ENCODE measurements at regions not wholly inside any gene's neighbourhood (a gene's known extent, or its start where the extent isn't known, plus 50 kb on each side); places are given as distances from the start of the nearest gene placed in this dataset.
A peak's percentile ranks its signal among the peaks of the same experiment; 100 is the strongest.

DNA sequence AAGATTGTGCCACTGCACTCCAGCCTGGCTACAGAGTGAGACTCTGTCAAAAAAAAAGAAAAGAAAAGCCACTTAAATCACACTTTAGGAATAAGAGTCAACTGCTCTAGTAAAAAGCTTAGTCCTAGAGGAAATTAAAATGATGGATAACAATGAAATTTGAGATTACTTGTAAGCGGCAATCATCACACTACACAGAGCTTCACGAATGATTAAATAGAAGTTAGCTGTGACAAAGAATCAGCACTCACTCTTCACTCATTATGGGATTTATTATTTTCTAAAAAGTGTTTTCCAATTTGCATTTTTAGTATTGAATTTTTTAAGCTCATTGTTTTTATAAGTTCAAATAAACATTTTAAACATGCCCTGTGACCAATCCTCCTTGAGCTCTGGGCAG, 718.0 kb downstream of the UTRN start:
- DNase-seq: no peak

DNA sequence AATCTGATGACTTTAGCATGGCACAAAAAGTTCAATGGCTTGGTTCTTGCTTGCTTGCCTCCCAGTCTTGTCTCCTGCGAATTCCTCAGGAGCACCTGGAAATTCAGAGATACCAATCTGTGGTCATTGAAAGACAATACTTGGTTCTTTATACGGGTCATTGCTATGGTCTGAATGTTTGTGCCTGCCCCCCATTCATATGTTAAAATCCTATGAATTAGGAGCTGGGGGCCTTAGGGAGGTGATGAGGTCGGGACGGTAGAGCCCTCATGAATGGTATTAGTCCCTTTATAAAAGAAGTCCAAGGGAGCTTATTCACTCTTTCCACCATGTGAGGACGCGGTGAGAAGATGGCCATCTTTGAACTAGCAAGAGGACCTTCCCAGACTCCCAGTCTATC, 721.8 kb downstream of the UTRN start:
- no peak for DNase-seq

DNA sequence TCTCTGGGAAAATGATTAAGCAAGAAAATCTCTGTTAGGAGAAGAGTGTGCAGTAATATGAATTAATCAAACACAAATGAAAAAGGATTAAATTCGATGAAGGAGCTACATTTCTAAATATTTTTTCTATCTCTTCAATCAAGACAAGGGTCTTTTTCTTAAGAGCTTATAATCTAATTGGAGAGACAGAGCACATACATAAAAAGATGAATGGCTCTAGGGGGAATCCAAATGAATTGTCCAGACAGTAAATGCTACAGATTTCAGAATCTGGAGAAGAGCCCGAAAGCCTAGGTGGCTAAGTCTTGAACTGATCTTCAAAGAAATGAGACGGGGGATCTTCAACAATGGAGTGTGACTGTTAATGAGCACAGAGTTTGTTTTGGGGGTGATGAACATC, 723.6 kb downstream of the UTRN start:
- DNase-seq: no peak

DNA sequence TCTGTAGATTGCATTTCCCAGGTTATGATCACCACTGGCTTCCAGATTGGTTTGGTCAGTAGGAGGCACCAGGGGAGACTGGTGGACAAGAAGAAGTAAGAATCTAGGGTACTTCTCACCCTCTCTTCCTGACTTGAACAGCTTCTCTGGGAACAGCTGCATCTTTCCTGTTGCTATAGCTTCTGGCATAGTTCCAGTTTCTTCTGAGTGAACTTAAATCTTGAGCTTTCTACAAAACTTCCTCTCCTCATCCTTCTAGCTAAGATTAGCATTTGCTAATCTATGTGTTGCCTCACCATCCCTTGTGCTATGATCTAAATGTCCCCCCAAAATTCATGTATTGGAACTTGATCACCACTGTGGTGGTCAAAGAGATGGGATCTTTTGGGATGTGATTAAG, 724.6 kb downstream of the UTRN start:
- no peak for DNase-seq

DNA sequence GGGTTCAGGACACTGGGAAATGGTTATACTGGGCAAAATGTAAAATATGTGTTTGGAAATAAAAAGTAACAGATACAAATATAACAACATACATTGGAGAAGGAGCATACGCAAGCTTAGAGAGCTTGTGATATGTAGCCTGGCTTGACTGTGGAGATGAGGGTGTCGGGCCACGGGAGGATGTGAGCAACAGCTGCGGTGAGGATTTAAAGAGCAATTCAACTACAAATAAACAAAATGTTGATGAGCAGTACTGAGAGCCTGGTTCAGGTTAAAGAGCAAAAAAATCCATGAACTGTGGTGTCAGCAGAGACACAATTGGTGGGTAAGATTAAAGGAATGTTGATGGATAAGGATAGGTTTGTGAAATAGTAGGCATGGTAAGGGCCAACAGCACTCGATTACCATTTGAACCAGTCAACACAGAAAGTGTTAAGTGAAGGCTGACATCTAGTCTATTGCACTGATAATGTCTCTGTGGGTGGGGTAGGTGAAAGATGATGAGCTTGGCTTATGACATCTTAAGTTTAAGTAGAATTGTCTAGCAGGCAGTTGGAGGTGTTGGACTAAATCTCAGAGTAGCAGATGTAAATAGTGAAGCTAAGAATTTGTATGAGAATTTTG, 723.2 kb downstream of the EPM2A start:
- DNase-seq: no peak

DNA sequence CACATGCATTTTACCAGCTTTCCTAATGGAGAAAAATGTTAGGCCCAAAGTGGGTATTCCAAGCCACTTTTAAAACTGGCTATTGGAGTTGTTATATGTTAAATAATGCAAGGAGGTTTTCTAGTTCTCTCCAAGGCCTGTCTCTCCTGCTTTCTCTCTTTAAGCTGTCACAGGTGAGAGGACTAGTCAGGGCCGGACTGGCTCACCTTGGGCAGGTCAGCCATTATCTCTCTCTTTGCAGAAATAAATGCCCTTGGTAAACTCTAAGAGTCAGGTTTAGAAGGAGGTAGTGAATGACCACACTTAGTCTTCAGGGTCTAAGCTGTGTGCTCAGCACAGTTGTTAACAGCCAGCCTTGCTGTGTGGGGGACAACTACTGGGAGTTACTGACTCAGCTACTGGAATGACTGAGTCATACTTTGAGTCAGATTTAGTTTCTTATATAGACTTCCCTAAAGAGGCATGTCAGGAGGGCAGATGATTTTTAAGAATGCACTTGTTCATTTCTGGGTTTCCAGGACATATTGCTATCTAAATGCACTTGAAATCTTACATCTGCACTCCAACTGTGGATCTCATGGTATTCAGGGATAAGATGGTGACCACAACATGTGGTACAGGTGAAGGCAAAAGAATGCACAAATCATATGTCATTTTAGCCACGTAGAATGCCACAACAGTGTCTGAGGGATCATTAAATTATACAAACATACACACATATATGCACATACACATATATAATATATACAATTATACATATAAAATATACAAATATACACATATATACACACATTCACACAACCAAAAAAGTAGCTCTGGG, 719.4 kb downstream of the EPM2A start:
- DNase-seq: no peak

DNA sequence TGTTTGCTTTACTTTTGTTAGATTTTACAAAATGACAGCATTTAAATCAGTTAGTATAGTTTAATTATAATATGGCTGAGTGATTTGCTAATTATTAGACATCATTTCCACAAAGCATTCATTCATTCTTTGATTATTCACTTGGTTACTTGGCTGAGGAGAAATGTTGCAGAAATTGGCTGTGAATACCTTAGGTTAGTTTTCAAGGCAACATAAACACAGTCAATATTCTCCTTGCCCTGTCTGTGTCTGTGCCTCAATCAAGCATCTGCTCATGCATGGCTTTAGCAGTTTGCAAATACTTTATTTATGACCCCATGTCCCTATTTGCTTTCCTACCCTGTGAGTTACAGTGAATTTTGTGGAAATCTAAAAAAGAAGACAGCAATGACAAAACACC, 718.3 kb downstream of the EPM2A start:
- DNase-seq: no peak

DNA sequence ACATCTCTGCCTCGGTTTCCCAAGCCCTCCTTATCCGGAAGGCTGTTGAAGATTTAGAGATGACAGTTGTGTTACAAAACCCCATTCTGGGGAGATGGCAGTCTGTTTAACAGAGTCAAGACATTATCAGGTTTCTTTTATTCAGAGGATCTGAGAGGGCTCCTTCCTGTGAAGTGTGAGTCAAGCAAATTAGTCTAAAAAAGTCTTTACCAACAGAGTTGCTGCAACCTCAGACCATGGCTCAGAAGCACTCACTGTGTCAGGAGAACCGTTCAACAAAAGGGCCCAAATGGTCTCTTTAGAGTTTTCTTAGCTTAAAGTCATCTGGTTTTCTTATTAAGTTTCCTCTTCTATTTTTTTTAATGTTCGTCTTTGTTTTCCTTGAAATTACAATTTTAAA, 717.8 kb downstream of the EPM2A start:
- DNase-seq: no peak

DNA sequence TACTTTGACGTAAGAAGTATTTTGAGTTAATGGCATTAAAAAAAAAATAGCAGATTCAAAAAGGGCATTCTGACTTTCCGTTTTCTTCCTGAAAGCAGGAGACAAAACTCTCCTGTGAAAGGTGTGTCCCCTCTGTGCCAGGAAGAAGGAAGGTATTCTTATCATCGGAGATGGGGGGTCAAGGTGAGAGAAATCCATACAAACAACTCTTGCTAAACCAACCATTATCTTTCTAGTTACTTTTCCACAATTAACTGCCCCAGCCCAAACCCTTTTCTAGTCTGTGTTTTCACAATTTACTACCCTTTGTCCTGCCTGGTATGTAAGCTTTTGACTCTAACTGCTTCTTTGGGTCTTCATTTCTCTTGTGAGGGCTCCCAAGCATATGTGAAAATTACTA, 717.3 kb downstream of the EPM2A start:
- DNase-seq: no peak

DNA sequence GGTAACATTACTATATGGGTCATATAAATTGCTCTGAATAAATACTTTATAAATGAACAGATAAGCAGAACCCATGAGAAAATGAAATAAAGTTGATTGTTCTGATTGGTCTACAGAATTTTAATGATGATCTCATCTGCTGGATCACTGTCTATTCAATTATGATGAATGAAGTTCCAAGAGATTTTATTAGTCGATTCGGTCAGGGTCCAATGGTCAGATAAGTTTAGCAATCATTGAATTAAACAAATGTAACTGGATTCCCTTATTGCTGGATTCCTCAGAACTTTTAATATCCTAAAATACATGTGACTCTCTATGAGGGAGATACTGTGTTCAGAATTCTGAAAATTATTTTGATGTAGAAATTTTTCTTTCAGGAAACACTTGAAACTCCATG, 715.2 kb downstream of the EPM2A start:
- DNase-seq: no peak

DNA sequence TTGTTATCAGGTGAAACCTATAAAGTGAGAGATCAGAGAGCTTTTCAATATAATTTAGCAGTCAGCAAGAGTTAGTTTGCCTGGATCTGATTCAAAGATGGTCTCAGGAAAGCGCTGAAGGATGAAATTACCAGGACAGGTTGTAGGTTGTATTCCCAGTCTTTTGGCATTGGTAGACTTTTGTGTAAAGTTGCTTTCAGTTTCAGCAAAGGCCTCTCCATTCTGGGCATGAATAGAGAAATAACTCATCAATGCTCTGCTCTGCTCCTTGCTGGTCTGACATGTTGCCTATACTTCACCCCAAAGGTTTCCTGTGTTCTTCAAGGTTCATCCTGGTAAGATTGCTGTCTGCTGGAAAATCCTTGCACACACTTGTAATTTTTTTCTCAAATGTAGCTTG, 714.8 kb downstream of the EPM2A start:
- DNase-seq: no peak

DNA sequence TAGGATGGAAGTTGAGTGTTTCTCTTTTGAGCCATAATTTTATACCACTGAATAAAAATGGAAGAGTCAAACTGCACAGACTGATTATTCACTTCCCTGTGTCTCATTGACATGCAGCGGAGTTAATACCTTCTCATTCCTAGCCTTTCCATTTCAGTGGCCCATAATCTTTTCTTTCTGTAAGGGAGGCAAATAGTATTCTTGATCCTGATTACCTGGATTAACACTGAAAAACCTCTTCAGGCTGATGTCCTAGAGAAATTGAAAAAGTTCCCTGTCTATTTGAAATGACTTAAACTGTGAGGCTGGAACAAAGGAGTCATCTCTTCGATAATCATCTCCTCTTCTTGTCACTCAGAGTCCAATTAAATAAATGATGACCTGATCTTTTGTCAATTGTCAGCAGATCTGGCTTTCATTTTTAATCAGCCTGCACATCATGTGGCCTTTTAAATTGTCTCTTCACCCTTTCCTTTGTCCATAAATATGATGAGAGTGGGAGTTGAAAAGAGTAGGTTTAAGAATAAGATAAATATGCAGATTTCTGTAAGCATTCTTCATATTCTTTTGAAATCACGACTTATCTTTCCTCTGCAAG, 713.0 kb downstream of the EPM2A start:
- DNase-seq: no peak

DNA sequence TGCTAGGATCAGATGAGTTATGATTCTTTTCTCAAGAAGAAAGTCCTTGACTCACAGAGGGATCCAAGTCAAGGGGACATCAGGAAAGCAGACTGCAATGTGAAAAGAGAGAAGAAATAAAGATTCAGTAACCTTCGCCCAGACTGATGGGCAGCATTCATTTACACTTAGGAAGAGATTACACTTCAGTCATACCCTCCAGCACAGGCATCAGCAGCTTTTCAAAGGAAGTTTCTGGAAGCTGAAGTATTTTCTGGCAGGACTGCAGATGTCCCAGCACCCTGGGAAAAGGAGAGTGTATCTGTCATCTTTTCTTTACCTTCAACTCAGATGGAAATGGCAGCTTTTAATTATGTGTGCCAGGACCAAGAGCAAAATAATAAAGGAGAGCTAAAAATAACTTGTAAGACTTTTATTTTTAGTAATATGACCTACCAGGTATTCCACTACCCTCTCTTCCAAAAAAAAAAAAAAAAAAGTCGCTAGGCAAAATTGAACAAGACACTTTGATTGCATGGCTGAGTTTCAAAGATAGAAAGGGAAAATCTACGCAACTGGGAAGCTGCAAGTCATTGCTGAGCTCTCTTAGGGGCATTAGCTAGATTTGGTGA, 712.1 kb downstream of the EPM2A start:
- no peak for DNase-seq

DNA sequence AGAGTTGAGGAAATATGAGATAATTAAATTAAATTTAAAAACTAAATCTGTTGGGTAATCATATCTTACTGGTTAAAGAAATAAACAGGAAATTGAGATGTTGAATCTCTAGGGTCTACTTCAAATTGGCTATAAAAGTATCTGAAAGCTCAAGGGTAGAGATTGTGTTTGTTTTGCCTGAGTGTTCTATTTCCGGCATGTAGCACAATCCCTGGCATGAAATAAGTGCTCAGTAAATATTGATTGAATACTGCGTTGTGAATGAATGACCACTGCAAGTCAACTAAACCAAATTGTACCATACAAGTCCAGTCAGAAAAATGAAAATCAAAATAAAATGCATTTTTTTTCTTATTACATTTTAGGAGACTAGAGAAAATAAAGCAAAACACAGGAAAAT, 709.8 kb downstream of the EPM2A start:
- no peak for DNase-seq

DNA sequence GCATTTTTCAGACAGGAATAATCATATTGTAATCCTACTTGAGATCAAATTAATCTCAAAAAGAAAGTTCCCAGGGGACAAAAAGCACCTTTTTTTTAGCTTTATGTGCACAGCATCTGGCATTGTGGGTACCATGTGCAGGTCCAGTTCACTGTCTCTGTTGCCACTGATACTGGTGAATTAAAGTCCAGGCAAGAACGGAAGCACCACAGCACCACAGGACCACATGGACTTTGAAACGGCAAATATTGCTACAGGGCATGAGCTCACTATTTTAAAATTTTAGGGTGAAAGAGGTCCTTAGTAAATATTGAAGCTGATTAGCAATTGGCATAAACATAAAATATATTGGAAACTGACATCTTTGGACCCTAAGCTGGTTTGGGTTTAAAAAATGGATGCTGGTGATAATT, 709.0 kb downstream of the EPM2A start:
- DNase-seq: no peak

DNA sequence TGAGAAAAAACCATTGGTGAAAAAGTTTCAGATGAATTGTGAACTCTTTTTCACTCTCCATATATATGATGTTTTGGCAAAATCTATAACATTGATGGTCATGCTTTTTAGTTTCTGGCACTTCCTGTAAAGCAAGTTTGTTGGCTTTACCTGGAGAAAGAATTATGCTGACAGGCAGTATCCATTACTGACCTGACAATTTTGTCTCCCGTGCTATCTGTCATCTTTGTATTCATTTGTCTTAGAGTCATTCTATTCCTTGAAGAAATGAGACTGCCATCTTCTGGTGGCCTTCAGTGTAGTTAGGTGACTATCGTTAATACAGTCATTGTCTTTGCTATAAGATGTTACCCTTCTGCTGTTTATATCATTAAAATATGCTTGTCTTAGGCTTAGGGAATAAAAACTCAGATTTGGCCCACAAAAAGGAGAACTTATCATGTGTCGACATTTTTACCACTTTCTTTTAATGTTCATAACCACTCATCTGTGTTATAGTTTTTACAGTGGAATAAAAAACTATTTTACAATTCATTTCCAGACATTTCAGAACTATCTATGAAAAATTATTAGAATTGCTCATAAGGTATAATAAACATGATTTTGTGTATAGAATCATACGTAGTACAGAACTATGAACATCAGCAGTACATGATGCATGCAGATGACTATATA, 707.0 kb downstream of the EPM2A start:
- DNase-seq: peak; percentile 18

DNA sequence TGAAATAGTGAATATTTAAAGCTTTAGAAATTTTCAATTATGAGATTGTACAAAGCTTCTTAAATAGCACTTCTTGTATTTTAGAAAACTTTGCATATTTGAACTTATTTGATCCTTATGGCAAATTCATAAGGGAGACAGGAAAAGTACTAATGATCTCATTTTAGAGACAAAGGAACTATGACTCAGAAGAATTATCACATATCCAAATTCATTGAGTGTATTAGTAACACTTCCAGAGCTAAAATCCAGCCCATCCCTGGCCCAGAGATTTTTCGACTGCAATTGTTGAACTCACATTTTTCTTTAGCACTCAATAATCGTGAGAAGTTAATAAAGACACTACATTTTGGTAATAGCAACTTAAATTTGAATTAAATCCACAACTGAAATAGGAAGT, 704.3 kb downstream of the EPM2A start:
- no peak for DNase-seq

DNA sequence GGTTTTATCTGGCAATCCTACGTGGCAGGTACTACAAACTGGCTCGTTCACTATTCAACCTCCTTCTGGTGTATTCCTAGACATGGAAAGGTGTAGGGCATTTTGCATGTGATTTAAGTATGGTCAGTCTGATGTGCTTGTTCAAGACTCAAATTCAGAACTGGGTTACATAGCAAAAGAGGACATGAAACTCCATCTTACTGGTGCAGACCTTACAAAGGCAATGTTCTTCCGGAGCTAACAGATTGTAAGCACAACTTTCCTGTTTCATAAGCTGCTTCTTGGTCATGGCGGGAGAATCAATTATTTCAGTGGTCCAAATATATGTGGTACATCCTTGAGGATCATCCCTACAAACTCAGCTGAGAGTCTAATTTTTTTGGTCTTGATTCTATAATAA, 703.4 kb downstream of the EPM2A start:
- no peak for DNase-seq

DNA sequence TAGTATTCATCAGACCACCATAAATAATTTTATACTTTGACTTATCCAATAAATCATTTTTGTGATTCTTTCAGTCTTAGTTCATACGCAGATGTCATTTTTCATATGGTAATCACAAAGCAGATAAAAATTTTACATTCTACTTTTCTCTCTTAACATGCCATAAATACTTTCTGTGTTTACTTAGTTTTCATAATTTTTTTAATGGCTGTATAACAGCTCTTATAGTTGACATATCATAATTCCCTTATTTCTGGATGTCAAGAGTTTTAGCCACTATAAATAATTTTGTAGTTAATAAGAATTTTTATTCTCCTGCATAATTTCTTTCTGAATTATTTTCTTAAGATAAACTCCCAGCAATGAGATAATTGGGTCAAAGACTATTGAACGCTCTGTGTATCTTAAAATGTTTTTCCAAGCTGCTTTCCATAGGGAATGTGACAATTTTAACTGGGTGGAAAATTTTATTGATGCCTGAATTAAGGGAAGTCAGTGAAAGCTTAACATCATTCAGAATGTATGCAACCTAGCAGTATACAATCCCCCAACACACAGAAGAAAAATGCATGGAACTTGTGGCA, 702.7 kb downstream of the EPM2A start:
- DNase-seq: no peak

DNA sequence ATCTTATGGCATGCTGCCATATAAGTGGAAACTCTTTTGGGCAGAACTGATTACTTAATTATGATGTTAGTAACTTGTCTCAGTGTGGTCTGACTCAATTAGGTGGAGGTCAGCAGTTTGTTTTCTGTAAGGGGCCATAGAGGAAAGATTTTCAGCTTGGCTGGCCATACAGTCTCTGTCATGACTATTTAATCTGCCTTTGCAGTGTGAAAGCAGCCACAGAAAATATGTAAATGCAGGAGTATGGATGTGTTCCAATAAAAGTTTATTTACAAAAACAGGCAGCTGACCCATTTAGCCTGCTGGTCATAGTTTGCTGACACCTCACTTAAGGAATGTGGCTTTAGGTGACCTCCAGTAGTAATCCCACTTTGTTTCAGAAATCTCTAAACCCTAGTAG, 700.7 kb downstream of the EPM2A start:
- no peak for DNase-seq

DNA sequence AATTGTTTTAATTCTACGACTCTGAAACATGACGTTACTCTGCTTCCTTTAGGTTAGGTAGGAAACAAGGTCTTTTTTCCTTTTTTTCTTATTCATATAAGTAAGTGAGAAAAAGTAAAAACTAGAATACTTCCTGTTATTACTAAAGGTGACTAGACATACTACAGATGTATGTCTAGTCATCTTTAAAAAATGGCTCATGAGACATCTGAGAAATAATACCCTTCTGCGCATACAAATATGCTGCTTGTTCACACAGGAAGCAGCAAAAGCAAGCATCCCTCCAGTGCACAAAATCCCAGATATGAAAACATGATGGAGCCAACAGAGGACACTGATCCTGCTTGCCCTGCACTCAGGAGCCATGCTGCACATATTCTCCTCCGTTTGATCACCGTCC, 699.1 kb downstream of the EPM2A start:
- DNase-seq: no peak

DNA sequence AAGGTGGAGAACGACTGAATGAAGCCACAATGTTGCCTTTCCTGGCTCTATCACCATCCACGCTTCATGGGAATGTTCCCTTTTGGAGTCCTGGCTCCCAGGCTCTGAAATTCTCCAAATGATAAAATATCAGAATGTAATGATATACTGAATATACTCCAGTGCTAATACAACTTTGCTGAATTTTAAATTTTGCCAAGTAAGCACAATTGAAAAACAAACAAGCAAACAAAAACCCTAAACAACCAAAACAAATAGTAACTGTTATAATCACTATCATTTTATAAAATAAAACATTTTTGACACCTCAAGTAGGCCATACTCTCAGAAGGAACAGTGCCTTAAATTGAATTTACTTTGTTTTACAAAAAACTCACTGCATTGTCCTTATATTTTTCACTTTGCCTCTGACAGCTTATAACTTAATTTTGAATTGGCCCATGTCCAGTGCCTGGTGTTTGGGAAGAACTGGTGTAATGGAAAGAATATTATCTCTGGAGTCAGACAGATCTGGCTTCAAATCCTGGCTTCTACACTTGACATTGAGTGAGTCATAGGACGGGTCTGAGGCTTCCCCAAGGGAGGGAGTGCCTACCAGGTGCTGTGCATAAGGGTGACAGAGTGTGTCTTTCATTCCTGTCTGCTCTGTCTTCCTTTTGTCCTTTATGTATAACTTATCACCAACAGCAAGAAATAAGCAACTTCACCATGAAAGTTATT, 698.3 kb downstream of the EPM2A start:
- no peak for DNase-seq

Measured in midbrain (tissue), 1 donor.